Calu3 (cell line): ENCODE measurements at regions not wholly inside any gene's neighbourhood (a gene's known extent, or its start where the extent isn't known, plus 50 kb on each side); places are given as distances from the start of the nearest gene placed in this dataset.

Source experiments
- BruUV-seq: library from RNA; stranded (reverse); fragments of 400-500 nt; replicated peaks from 2 replicates; lab custom pipeline; 2021; lab: Mats Ljungman, UMichigan
- CTCF ChIA-PET: fragments of 300-600 bp; sonication (Branson Sonifier 250); formaldehyde crosslinking; loops from one replicate; lab custom pipeline; 2022; ENCODE audit warnings: antibody characterized with exemption; lab: Charles Lee
- DNase-seq: peaks from one replicate; pipeline ENCODE4 v3.0.0; 2022
- H3K27ac Mint-ChIP-seq: one replicate; pipeline ENCODE4 v1.8.0; 2022; ENCODE audit warnings: mixed read lengths; ENCODE audit not compliant: unreplicated experiment
- H3K27me3 Mint-ChIP-seq: one replicate; pipeline ENCODE4 v1.8.0; 2022; ENCODE audit warnings: mixed read lengths; ENCODE audit not compliant: unreplicated experiment
- H3K36me3 Mint-ChIP-seq: one replicate; pipeline ENCODE4 v1.8.0; 2022; ENCODE audit warnings: mild to moderate bottlenecking, moderate library complexity, mixed read lengths; ENCODE audit not compliant: insufficient read depth, unreplicated experiment
- H3K4me1 Mint-ChIP-seq: one replicate; pipeline ENCODE4 v1.8.0; 2022; ENCODE audit warnings: mild to moderate bottlenecking, low read depth, mixed read lengths; ENCODE audit not compliant: unreplicated experiment
- H3K4me3 Mint-ChIP-seq: one replicate; pipeline ENCODE4 v1.8.0; 2022; ENCODE audit warnings: mild to moderate bottlenecking, low read depth, moderate library complexity, mixed read lengths; ENCODE audit not compliant: unreplicated experiment
- H3K9me3 Mint-ChIP-seq: one replicate; pipeline ENCODE4 v1.8.0; 2022; ENCODE audit warnings: low read depth, mixed read lengths; ENCODE audit not compliant: unreplicated experiment
- CTCF ChIP-seq: fragments of 200-600 bp; IDR thresholded peaks from one replicate; pipeline ENCODE4 v1.8.0; 2022; ENCODE audit warnings: antibody characterized with exemption; ENCODE audit not compliant: unreplicated experiment
- intact Hi-C: fragments of 100-400 bp; cut with micrococcal nuclease; formaldehyde crosslinking; loops from one replicate; pipeline ENCODE4 v1.10.0; 2022; ENCODE audit not compliant: unreplicated experiment

- peak; percentile 37 for DNase-seq
- TF ChIP-seq CTCF: no peak
- H3K27me3 Mint-ChIP-seq: no peaks in the 10 kb centered on the region
- H3K9me3 Mint-ChIP-seq: no peaks in the 10 kb centered on the region
- H3K27ac Mint-ChIP-seq: peak overlapping the region; percentile 50
- peaks cover 6% of the 10 kb centered on the region for H3K36me3 Mint-ChIP-seq
- CTCF ChIA-PET: no interaction called here
- no peak overlapping the region for H3K4me3 Mint-ChIP-seq
- intact Hi-C loops: no loop called here
- peaks cover 12% of the 10 kb centered on the region for H3K4me1 Mint-ChIP-seq
- BruUV-seq: no TSS peak
Measured at GRCh38 chr9:7656636-7657035, 142.9 kb downstream of the DMAC1 start.

GRCh38 chr9:7653262-7653661 lies 146.3 kb downstream of the DMAC1 start:
- TF ChIP-seq CTCF: no peak
- BruUV-seq: no TSS peak
- H3K4me3 Mint-ChIP-seq: no peak overlapping the region
- H3K4me1 Mint-ChIP-seq: peaks cover 12% of the 10 kb centered on the region
- H3K9me3 Mint-ChIP-seq: no peaks in the 10 kb centered on the region
- H3K27ac Mint-ChIP-seq: no peak overlapping the region
- peaks cover 6% of the 10 kb centered on the region for H3K36me3 Mint-ChIP-seq
- DNase-seq: no peak
- H3K27me3 Mint-ChIP-seq: no peaks in the 10 kb centered on the region
- CTCF ChIA-PET: no interaction called here
- intact Hi-C loops: no loop called here

GRCh38 chr9:7640231-7640630 lies 159.3 kb downstream of the DMAC1 start:
- CTCF ChIA-PET: no interaction called here
- Mint-ChIP-seq H3K4me1 (no peaks in the 10 kb centered on the region), H3K36me3 (no peaks in the 10 kb centered on the region), H3K9me3 (peaks cover 2% of the 10 kb centered on the region), H3K4me3 (no peak overlapping the region), H3K27ac (no peak overlapping the region), H3K27me3 (no peaks in the 10 kb centered on the region)
- no peak for DNase-seq
- no TSS peak for BruUV-seq
- TF ChIP-seq CTCF: no peak
- intact Hi-C loops: no loop called here

GRCh38 chr9:7639471-7639870 lies 160.1 kb downstream of the DMAC1 start:
- no peak for DNase-seq
- H3K36me3 Mint-ChIP-seq: no peaks in the 10 kb centered on the region
- H3K4me1 Mint-ChIP-seq: no peaks in the 10 kb centered on the region
- no peak for TF ChIP-seq CTCF
- intact Hi-C loops: no loop called here
- no peaks in the 10 kb centered on the region for H3K27me3 Mint-ChIP-seq
- no TSS peak for BruUV-seq
- no peak overlapping the region for H3K4me3 Mint-ChIP-seq
- no peak overlapping the region for H3K27ac Mint-ChIP-seq
- H3K9me3 Mint-ChIP-seq: no peaks in the 10 kb centered on the region
- CTCF ChIA-PET: no interaction called here
